Transverse colon (tissue), 4 donors: ENCODE measurements at regions not wholly inside any gene's neighbourhood (a gene's known extent, or its start where the extent isn't known, plus 50 kb on each side); places are given as distances from the start of the nearest gene placed in this dataset.

Experiments used
- DNase-seq: peaks from one replicate; pipeline ENCODE4 v3.0.0-alpha.2; 2019
- H3K27ac ChIP-seq, 4 donors: fragments of 200-600 bp; sonication (generic); 2 replicates each; pipeline ENCODE4 v1.5.1; 2016 to 2018; ENCODE audit warnings: inconsistent platforms in 4 of 4
- H3K27me3 ChIP-seq: fragments of 200-600 bp; sonication (generic); 2 replicates; pipeline ENCODE4 v1.5.1; 2017; ENCODE audit warnings: inconsistent platforms
- H3K36me3 ChIP-seq, 4 donors: fragments of 200-600 bp; sonication (generic); 2 replicates each; pipeline ENCODE4 v1.5.1; 2017 to 2019; ENCODE audit warnings: inconsistent platforms in 4 of 4
- H3K4me1 ChIP-seq, 4 donors: fragments of 200-600 bp; sonication (generic); 2 replicates each; pipeline ENCODE4 v1.5.1; 2017 to 2020; ENCODE audit warnings: inconsistent platforms in 4 of 4
- H3K4me3 ChIP-seq, 4 donors: fragments of 200-600 bp; sonication (generic); 1 replicate in 1 of 4; 2 replicates in 3 of 4; pipeline versions ENCODE4 v1.5.1 to v1.6.1; 2017 to 2019; ENCODE audit warnings: inconsistent platforms in 4 of 4
- H3K9me3 ChIP-seq, 2 donors: fragments of 200-600 bp; sonication (generic); 2 replicates each; pipeline ENCODE4 v1.5.1; 2017 to 2019; ENCODE audit warnings: inconsistent platforms in 2 of 2
- CTCF ChIP-seq, 5 experiments: fragments of 200-600 bp in 3 of 5; fragments of 450-650 bp in 2 of 5; sonication (generic) in 3 of 5; IDR thresholded peaks; 1 replicate in 2 of 5; 2 replicates in 3 of 5; pipeline ENCODE4 v1.5.1; 2016 to 2017; ENCODE audit warnings: antibody characterized with exemption in 5 of 5, inconsistent platforms in 3 of 5, mild to moderate bottlenecking in 2 of 5, moderate library complexity in 1 of 5
- EP300 ChIP-seq: sonication (generic); formaldehyde crosslinking; IDR thresholded peaks from one replicate; pipeline ENCODE4 v1.6.1; 2017; ENCODE audit warnings: antibody characterized with exemption, low read depth
- POLR2A ChIP-seq: fragments of 450-650 bp; IDR thresholded peaks from one replicate; pipeline ENCODE4 v1.6.1; 2016; ENCODE audit warnings: antibody characterized with exemption, mild to moderate bottlenecking, moderate library complexity
- POLR2AphosphoS5 ChIP-seq, 3 donors: sonication (generic); formaldehyde crosslinking; IDR thresholded peaks; one replicate each; pipeline ENCODE4 v1.6.1; 2016; ENCODE audit warnings: antibody characterized with exemption in 3 of 3
- WGBS, 2 donors: methylation state at CpG; one replicate each; pipeline ENCODE4 v1.1.5; 2018; ENCODE audit warnings: low coverage in 1 of 2; 5-methylcytosine and 5-hydroxymethylcytosine counted together
- in situ Hi-C, 4 donors: fragments of 200-750 bp; cut with MboI; loops; one replicate each; pipeline versions ENCODE4 v1.15.0 to v1.15.1; 2017; ENCODE audit warnings: low sequenced_read_pairs in 3 of 4, low pct_ligation_motif_present in 1 of 4, low pct_unique_long_range_greater_than_20kb in 1 of 4
- intact Hi-C: fragments of 100-400 bp; cut with DNase I; formaldehyde crosslinking; loops from one replicate; pipeline ENCODE4 v1.15.1; 2023; ENCODE audit warnings: low total_unique reads

DNA sequence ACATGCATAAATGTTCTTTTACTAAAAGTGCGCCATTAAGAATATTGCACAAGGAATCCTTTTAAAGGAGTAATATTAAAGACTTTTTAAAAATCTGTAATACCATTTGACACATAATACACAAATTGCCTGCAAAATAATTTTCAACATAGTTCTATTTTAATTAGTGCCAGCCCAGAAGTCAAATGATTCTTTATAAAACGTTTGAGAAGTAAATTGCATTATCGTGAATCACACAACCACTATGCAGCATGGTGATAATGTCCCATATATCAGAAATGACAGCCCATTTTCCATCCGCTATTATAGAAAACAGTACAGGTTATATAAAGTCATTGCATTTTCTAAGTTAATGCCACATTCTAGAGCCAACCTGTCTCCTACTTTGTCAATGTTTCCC, 324.0 kb downstream of the IPMK start:
- H3K36me3 ChIP-seq, result no peaks in the 10 kb centered on the region
- 73 to 81% methylated on average over 4 of the region's 4 CpGs for WGBS, 2 donors
- in situ Hi-C loops, result no loop called here

GRCh38 chr10:57925045-57925444, 342.6 kb downstream of the IPMK start:
- Histone ChIP-seq H3K4me1 (peaks cover 0 to 6% (median 0%) of the 10 kb centered on the region in 4 donors), H3K27ac (no peak overlapping the region), H3K4me3 (no peak overlapping the region), H3K9me3 (no peaks in the 10 kb centered on the region), H3K27me3 (no peaks in the 10 kb centered on the region), H3K36me3 (no peaks in the 10 kb centered on the region)
- WGBS, 2 donors, result 23 to 24% methylated on average over 2 of the region's 2 CpGs
- peak; percentile 9 for DNase-seq
- intact Hi-C loops, result no loop called here
- no peak for TF ChIP-seq CTCF (IDR thresholded peaks at IDR 0.05)
- TF ChIP-seq POLR2AphosphoS5 (IDR thresholded peaks at IDR 0.05), result no peak
- in situ Hi-C loops, result no loop called here

More for the DNA sequence above, 324.0 kb downstream of the IPMK start:
- no peaks in the 10 kb centered on the region for H3K27me3 ChIP-seq
- DNase-seq, result no peak
- no peak overlapping the region for H3K4me3 ChIP-seq
- intact Hi-C loops, result no loop called here
- no peak overlapping the region for H3K27ac ChIP-seq
- no peaks in the 10 kb centered on the region for H3K4me1 ChIP-seq
- no peaks in the 10 kb centered on the region for H3K9me3 ChIP-seq
- TF ChIP-seq CTCF (IDR thresholded peaks at IDR 0.05) (no peak), POLR2A (no peak), EP300 (no peak), POLR2AphosphoS5 (IDR thresholded peaks at IDR 0.05) (no peak)

DNA sequence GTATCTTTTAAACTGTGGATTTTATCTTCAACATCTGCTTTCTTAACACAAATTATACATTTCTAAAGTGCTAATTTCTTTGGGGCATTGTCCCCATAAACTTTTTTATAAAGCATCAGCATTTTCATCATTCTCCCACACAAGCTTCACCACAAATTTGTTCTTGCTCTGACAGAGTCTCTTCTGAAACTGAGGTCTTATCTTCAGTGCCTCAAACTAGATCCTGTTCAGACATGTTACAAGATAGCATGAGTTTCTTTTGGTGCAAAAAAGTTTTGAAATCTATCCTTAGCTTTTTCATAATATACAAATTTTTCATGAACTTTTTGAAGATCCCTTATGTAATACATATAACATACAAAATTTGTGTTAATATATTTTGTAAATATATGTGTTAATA, 346.6 kb downstream of the IPMK start:
- H3K36me3 ChIP-seq, result no peaks in the 10 kb centered on the region
- TF ChIP-seq EP300 (no peak), POLR2AphosphoS5 (IDR thresholded peaks at IDR 0.05) (no peak), POLR2A (no peak), CTCF (IDR thresholded peaks at IDR 0.05) (no peak)
- intact Hi-C loops (no loop called here), in situ Hi-C loops (no loop called here)
- peaks cover 0 to 6% (median 0%) of the 10 kb centered on the region in 4 donors for H3K4me1 ChIP-seq
- H3K27me3 ChIP-seq, result no peaks in the 10 kb centered on the region
- H3K9me3 ChIP-seq, result no peaks in the 10 kb centered on the region
- H3K27ac ChIP-seq, result no peak overlapping the region
- no peak for DNase-seq
- no peak overlapping the region for H3K4me3 ChIP-seq

- Histone ChIP-seq H3K27ac (peak overlapping the region in 1 of 4 donors; percentile 51), H3K27me3 (no peaks in the 10 kb centered on the region), H3K9me3 (no peaks in the 10 kb centered on the region), H3K4me1 (peaks cover 0 to 6% (median 0%) of the 10 kb centered on the region in 4 donors), H3K36me3 (no peaks in the 10 kb centered on the region), H3K4me3 (no peak overlapping the region)
- intact Hi-C loops (no loop called here), in situ Hi-C loops (no loop called here)
- DNase-seq, result no peak
- TF ChIP-seq CTCF (IDR thresholded peaks at IDR 0.05) (no peak), POLR2AphosphoS5 (IDR thresholded peaks at IDR 0.05) (no peak), POLR2A (no peak), EP300 (no peak)
- WGBS, 2 donors, result 33 to 47% methylated on average over 1 of the region's 1 CpG
Measured at GRCh38 chr10:57919864-57920263, 347.8 kb downstream of the IPMK start.
